Non-pigmented ciliary epithelial cell (primary cell): ENCODE measurements at regions not wholly inside any gene's neighbourhood (a gene's known extent, or its start where the extent isn't known, plus 50 kb on each side); places are given as distances from the start of the nearest gene placed in this dataset.
"Not testable (repeated sequence)": the region's sequence is repeated elsewhere in the genome, so short reads cannot be mapped to it uniquely, and the experiment has no call there.

Experiments used
- DNase-seq: peaks from one replicate; pipeline ENCODE4 v3.0.0-alpha.2; 2010; ENCODE audit warnings: low read depth

DNA sequence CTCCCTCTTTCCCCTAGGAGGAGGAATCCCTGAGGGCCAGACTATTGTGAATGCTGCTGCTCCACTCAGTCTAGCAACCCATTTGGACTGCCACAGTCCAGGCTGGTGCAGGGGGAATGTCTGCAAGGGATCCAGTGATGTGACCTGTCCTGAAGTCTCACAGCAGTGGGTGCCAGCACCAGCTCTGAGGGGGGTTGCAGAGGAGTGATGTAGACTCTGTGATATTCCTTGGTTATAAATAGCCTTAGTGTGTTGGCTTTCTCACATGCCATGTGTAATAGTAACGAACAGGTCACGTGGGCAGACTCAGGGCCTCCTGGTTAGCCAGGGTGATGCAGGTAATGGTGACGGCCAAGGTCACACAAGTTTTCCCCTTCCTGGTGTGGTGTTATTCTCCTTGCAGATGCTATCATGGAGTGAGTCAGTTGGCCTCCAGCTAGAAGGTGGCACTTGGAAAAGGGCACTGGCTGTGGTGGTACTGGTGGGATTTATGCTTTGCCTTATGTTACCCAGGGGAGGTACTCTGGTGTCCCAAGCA lies 404.4 kb downstream of the UTRN start:
- DNase-seq: no peak

DNA sequence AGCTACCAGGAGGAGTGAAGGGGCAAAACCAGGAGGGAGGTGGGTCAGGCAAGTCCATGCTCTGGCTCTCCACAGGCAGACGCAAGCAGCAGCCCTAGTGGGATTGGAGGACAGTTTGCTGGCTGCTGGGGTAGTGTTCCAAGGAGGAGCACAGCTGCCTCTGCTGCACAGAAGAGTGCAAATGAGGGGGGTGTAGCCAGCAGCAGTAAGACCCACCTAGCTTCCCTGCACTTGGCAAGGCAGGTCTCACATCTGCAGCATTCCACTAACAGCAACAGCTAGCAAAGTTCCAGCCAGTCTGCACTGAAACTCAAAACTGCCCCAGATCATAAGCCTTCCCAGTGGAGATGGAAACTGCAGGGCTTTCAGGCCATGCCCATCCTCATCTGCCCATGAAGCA lies 405.0 kb downstream of the UTRN start:
- DNase-seq: no peak

DNA sequence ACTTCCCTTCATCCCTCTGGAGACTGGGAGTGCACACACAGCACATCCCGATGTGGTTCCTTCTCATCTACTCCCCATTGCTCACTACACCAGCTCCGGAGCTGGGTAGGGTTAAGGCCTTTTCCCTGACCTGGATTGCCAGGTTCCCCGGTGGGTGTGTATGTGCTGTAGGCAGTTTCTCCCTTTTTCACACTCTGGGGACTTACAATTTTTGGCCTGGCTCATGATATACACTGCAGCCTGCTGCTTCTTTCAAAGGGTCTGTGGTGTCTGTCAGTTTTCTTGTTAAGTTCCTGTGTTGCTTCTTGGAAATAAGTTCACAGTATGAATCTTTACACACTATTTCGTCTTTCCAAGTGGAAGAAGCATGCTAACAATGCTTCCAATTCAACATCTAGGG lies 405.5 kb downstream of the UTRN start:
- no peak for DNase-seq

DNA sequence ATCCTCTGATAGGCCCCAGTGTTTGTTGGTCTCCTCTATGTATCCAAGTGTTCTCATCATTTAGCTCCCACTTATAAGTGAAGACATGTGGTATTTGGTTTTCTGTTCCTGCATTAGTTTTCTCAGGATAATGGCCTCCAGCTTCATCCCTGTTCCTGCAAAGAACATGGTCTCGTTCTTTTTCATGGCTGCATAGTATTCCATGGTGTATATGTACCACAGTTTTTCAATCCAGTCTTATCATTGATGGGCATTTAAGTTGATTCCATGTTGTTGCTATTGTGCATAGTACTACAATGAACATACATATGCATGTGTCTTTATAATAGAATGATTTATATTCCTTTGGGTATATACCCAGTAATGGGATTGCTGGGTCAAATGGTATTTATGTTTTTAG lies 406.9 kb downstream of the UTRN start:
- DNase-seq: not testable (repeated sequence)

DNA sequence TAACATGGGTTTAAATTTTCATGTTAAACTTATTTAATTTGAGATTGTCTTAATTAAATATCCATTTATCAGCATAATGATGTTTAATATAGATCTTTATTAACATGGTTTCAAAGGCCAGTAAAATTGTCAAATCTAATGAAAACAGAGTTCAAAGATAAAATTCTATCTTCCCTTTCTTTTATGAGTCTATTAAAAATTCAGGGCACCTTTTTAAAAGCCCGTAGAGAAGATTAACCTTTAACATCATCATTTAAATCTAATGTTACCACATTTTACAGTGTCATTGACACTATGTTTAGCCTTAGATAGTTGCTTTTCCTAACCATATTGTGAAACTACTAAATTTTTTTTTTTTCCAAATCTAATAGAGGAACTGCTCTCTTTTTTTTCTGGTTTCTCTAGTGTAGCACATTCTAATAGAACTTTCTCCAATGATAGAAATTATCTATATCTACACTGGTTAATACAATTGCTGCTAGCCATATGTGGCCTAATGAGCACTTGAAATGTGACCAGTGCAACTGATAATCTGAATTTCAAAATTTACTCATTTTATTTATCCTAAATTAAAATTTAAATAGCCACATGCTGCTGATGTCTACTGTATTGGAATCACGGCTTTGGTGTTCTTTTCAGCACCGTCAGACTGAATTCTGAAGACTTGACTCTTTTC lies 410.9 kb downstream of the UTRN start:
- no peak for DNase-seq

DNA sequence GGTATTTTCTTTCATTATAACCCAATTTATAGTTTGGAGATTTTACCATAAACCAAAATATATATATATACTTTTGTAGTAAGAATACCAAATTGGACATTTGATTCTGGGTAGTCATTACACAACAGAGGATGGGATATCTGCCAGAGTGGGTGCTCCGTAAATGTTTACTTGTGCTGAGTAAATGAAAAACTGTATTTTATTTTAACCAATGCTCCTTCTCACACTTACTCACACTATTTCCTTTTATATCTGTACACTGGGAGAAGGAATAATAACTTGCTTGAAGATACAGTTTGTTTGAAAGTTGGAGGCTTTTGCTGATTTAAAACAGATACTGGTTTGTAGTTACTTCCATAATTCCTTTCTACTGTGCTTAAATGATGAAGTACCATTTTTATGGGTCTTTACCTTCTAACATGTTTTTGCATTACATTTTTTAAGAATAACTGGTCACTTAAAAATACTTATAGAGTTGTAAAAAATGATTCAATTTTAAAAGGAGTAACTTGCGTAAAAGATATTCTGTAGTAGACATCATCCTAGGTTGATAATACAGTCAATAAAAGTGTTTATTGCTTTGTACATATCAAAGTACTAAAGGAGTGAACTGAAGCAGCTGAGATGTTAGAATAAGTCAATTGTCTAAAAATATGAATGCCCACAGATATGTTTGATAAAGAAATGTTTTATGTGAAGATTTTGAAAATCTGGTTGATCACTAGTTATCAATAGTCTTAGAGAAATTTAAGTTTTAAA lies 411.7 kb downstream of the UTRN start:
- no peak for DNase-seq

DNA sequence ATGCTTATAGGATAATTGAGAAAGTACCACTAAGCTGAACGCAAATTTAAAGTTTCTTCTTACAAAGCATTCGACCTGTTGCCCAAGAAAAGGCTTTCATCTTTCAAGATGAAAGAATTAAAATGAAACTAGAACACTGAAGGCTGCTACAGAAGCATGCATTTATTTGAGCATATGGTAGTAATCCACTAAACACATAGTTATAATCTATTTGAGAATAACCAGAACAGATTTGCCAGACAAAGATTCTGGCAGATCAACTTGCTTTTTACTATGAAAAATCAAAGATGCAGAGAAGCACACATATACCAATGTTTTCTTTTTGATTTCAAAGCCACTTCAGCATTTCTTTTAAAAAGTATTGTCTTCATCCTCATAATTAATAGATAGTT lies 412.2 kb downstream of the UTRN start:
- DNase-seq: no peak

DNA sequence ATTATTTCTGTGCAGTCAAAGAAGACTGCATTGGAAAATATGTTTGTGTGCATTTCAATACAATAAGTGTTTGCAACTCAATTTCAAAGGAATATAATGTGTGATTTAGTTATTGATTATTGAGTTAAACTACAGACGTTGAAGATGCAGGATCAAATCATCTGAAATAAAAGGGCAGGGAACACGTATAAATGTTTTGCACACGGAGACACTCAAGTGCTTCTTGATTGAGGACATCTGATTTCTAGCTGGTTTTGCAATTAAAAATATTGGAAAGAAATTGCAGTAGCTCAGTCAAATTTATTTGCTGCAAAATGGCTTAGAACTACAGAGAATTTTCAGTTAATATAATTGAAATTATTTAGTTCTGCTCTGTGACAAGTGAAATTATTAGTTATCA lies 412.7 kb downstream of the UTRN start:
- no peak for DNase-seq

DNA sequence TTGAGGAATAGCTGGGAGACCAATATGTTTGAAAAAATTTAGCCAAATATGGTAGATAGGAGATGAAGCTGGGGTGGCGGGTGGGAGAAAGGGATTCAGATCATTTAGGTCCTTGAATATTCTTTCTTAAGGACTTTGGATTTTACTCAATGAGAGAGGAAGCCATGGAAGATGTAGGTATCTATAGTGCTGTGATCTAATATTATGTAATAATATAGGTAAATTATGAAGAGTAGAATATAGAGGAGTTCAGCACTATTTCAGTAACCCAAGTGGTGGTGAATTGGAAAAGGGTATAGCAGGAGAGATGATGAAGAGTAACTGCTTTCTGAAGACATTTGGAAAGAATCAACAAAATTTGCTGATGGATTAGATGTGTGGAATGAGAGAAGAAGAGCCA lies 417.6 kb downstream of the UTRN start:
- DNase-seq: no peak

DNA sequence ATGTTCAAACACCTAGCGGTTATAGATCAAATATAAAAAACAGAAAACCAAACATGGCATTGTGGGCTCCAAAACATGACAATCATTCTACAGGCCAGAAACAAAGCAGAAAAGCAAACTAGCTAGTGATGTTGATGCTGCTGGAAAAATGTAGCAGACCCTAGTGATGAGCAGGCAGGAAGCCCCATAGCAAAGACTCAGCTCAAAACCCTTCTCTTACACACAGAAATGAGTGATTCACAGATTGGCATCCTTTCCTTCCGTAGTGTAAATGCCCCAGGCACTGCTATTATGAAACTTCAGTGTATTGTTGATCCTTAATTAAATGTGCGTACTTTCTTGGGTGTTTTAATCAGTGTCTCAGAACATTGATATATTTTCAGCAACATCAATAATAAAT lies 425.1 kb downstream of the UTRN start:
- peak; percentile 63 for DNase-seq

DNA sequence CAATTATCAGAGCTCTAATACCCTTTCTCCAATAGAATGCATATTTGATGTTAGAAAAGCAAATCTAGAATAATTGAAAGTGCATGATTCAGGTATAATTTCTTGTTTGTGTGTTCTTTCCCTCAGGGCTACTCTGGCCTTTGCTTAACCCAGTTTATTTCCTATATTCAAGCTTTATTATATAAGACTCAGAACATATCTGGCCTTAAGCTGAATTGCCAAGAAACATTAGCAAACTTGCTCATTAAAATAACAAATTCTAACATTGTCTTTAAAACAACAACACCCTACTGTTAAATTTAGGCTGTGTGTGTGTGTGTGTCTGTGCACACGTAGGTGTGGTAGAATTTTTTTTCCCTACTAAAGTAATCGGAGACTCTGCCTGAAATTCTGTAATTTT lies 426.5 kb downstream of the UTRN start:
- no peak for DNase-seq

DNA sequence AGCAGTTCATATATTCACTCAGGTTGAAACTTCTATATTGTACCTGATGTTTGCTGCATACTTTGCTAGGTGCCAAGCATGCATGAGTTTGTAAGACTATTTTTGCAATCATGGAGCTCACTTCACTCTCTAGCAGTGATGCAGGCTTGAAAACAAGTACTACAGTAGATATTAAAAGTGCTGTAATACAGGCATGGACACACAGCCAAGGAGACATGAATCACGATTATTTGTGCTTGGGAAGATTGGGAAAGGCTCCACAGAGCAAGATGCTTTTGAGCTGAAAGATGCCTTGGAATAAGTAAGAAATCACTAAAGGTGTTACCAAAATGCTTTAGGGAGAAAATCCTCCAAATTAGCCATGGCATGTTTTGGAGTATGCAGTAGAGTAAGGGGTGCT lies 427.4 kb downstream of the UTRN start:
- DNase-seq: no peak

DNA sequence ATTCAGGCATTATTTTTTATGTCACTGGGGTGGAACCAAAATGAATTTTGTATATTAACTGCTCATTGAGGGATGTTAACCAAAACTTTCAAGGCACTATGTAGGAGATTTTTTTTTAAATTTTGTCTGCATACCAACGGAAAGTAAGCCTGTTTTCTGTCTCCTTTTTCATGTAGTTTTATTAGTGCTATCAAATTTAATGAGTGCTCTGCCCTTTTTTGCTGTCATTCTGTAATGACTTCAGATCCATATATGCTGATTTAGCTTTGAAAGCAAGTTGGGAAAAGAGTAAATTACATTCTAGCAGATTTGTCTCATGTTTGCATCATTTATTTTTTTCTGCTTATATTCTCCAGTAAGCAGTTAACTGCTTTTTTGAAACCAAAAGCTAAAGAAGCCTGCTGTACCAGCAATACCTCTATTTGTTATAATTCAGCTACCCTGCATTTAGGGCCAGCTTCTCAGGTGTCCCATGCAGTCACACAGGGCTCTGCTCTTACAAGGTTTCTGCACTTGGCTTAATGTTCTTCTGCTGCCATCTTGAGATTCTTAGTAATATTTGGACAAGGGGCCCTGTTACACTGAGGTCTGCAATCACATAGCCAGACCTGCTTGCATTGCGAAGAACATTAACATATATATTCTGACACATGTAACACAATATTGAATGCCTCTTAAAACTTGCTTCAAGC lies 429.0 kb downstream of the UTRN start:
- DNase-seq: no peak

DNA sequence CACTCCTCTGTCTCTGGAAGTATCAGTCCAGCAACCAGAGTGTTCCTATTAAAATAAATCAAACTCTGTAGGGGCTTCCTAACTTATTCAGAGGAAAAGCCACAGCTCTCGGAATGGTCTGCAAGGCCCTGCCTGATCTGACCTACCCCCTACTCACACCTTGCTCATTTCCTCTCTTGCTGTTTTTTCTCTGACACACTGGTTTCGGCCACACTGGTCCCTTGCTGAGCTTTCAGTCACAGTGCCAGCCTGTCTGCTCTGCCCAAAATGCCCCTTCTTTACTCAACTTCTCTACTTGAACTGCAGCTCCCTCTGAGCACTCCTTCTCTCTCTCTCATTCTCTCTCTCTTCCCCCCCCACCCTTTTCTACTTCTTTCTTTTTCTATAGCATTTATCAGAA lies 430.2 kb downstream of the UTRN start:
- DNase-seq: no peak

DNA sequence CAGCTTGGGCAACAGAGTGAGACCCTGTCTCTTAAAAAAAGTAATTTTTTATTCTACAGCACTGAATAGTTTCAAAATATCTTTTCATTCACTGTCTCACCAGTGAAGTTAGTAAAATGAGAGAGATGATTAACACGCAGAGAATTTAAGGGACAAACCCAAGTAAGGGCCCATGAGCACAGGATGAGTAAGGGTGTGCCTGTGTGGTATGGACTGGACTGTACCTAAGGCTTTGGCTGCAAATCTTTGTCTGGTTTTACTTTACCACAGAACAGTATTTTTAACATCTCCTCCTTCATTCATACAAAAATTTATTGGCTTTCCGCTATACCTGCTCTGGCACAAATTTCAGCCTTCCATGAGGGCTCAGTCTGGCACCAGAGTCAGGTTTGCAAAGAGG lies 433.3 kb downstream of the UTRN start:
- no peak for DNase-seq

DNA sequence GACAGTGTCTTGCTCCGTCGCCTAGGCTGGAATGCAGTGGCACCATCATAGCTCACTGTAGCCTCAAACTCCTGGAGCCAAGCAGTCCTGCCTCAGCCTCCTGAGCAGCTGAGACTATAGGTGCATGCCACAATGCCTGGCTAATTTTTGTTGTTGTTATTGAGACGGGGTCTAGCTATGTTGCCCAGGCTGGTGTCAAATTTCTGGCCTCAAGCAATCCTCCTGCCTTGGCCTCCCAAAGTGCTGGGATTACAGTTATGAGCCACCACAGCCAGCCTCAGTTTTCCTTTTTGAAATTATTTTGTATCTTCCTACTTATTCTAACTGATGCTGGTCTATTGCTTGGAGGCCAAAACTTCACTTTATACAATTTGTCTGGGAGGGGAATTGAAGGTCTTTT lies 436.1 kb downstream of the UTRN start:
- no peak for DNase-seq

DNA sequence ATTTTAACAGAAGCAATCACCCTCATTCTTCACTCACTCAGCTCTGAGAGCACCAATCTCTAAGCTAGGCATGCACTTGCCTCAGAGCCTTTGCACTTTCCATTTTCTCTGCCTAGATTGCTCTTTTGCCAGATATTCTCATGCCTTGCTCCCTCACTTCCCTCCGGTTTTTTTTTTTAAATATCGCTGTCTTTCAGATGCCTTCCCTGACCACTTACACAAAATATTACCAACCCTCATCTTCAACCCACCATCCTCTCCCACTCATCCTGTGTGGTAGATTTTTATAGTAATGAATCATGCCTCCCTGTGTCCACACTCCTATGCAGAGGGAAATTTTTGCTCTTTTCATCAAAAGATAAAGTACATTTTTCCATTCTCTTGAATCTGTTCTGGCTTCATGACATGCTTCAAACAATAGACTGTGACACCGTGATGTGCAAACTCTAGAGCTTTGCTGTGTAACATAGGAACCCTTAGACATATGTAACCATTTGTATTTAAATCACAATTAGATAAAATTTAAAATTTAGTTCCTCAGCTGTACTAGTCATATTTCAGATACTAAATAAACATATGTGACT lies 437.1 kb downstream of the UTRN start:
- DNase-seq: no peak

DNA sequence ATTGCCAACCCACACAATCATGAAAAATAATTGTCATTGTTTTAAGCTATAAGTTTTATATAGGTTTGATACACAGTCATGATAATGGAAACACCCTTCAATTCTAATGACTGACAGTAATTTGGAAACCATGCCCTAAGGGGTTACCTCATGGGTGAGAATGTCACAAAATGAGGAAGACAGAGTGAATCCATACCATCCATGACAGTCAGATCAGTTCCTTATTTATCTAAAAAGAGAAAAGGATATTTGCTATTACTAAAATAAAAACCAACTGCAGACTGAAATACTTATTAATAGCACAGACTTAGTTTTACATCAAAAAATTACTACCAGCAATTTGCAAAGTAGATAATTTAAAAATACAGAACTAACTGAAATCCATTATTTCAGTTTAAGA lies 437.8 kb downstream of the UTRN start:
- no peak for DNase-seq

DNA sequence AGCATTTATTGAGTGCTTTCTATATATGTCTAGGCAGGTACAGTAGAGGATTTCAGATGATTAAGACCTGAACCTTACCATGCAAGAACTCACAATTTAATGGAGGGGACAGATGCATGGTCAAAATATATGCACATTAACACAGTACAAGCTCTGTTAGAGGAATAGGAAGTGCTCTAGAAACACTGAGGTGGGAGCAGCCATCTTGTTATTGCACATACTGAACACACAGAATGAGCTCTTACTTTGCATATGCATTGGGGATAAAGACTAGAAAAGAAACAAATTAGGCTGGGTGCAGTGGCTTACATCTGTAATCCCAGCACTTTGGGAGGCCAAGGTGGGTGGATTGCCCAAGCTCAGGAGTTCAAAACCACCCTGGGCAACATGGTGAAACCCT lies 438.3 kb downstream of the UTRN start:
- no peak for DNase-seq

DNA sequence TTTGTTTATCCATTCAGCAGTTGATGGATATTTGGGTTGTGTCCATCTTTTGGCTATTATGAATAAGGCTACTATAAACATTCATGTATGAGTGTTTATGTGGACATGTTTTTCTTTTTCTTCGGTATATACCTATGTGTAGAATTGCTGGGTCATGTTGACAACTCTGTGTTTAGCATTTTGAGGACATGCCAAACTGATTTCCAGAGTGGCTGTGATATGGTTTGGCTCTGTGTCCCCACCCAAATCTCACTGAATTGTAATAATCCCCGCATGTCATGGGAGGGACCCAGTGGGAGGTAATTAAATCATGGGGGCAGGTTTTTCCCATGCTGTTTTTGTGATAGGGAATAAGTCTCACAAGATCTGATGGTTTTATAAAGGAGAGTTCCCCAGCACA lies 439.7 kb downstream of the UTRN start:
- DNase-seq: no peak

DNA sequence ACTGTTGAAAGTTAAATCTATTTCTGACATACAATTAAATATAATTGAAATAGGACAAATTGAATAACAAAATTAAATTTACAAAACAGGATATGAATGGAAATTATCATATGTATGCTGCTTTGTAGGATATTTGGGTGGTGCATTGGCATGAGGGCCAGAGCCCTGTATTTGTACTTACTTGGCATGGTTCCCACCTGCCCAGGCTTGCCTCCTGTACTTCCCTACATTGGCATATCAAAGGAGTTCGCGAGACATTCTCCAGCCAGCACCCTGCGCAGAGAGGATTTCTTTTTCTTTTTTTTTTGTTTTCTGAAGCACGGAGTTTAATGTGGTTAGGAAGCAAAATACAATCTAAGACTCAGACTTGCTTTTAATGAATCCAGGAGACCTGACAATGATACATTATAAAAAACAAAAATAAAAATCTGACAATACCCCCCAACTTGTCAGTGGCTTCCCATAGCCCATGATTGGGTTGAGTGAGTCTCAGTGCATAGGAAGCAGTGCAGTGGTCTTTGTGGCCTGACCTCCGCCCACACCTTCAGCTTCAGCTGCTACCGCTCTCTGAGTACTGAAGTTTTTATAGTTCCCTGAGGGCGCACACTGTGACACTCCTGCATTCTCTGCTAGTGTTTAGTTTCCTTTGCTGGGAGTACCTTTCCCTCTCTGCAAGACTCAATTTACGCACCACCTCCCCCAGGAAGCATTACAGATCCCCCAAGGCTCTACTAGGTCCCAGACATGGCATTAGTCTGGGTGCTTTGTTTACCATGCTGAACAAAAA lies 440.8 kb downstream of the UTRN start:
- DNase-seq: no peak

DNA sequence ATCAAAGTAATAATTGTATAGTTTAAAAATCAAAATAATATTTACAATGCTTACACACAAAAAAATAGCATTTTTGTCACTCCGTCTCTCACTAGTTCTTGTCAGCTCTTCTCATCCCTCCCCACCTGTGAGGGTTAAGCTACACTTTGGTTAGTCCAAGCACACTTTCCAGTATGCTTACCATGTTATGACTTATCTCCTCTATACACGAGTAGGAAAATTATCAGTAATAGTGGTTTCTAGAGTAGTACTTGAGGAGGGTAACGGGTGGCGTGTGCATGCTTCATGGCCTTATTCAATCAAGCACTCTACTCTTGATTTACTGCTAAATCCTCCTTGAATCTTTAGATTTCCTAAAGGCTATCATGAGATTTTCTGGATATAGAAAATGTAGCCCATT lies 443.7 kb downstream of the UTRN start:
- DNase-seq: no peak
